Fibroblast of skin of left biceps (primary cell): ENCODE measurements at regions not wholly inside any gene's neighbourhood (a gene's known extent, or its start where the extent isn't known, plus 50 kb on each side); places are given as distances from the start of the nearest gene placed in this dataset.
A peak's percentile ranks its signal among the peaks of the same experiment; 100 is the strongest.

ENCODE experiments used
- DNase-seq, 2 experiments: peaks; one replicate each; pipeline ENCODE4 v3.0.0-alpha.2; 2013; ENCODE audit warnings: low read depth in 2 of 2

GRCh38 chr6:44012078-44012493 lies 115.2 kb downstream of the MRPL14 start:
- peak; percentile 99 for DNase-seq

GRCh38 chr6:44011350-44011920 lies 115.8 kb downstream of the MRPL14 start:
- DNase-seq, result no peak

GRCh38 chr6:44010411-44011349 lies 116.6 kb downstream of the MRPL14 start:
- peak; percentile 71 to 78 for DNase-seq

GRCh38 chr6:44009425-44010321 lies 117.6 kb downstream of the MRPL14 start:
- DNase-seq, result no peak

- DNase-seq, result no peak
Measured at GRCh38 chr6:44008821-44009370, 118.4 kb downstream of the MRPL14 start.

GRCh38 chr6:44007818-44008621 lies 119.2 kb downstream of the MRPL14 start:
- DNase-seq, result no peak

- no peak for DNase-seq
Measured at GRCh38 chr6:44006872-44007303, 120.4 kb downstream of the MRPL14 start.

GRCh38 chr6:44006123-44006871 lies 121.0 kb downstream of the MRPL14 start:
- DNase-seq, result no peak

GRCh38 chr6:44005507-44005903 lies 121.7 kb downstream of the MRPL14 start:
- DNase-seq, result no peak

GRCh38 chr6:44004625-44005506 lies 122.4 kb downstream of the MRPL14 start:
- DNase-seq, result no peak

- DNase-seq, result no peak
Measured at GRCh38 chr6:44004136-44004535, 123.1 kb downstream of the MRPL14 start.

- DNase-seq, result no peak
Measured at GRCh38 chr6:44003345-44004061, 123.7 kb downstream of the MRPL14 start.

GRCh38 chr6:44002593-44003344 lies 124.5 kb downstream of the MRPL14 start:
- DNase-seq, result no peak

GRCh38 chr6:44002067-44002592 lies 125.1 kb downstream of the MRPL14 start:
- no peak for DNase-seq

- no peak for DNase-seq
Measured at GRCh38 chr6:44001318-44002066, 125.8 kb downstream of the MRPL14 start.

- DNase-seq, result no peak
Measured at GRCh38 chr6:44000164-44000842, 126.9 kb downstream of the MRPL14 start.
